ENCODE measurements at regions not wholly inside any gene's neighbourhood (a gene's known extent, or its start where the extent isn't known, plus 50 kb on each side); places are given as distances from the start of the nearest gene placed in this dataset.
"Not testable (repeated sequence)": the region's sequence is repeated elsewhere in the genome, so short reads cannot be mapped to it uniquely, and the experiment has no call there.

DNA sequence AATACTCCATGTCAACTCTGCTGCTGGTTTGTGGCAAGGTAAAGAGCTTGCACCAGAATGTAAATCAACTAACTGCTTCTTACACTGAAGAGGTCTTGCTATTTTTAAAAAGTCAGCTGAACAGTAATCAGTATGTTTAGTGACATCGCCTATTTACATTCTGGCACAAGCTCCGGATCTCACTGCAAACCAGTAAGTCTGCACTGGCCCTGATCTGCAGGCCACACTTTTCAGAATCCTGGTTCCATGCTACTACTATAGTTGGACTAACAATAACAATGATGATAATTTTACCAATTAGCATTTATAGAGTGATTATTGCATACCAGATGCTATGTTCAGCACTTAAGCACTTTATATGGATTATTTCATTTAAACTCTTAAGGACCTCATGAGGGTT is 4792.9 kb upstream of the OR11H1 start:
- TF ChIP-seq, protein P1, sequence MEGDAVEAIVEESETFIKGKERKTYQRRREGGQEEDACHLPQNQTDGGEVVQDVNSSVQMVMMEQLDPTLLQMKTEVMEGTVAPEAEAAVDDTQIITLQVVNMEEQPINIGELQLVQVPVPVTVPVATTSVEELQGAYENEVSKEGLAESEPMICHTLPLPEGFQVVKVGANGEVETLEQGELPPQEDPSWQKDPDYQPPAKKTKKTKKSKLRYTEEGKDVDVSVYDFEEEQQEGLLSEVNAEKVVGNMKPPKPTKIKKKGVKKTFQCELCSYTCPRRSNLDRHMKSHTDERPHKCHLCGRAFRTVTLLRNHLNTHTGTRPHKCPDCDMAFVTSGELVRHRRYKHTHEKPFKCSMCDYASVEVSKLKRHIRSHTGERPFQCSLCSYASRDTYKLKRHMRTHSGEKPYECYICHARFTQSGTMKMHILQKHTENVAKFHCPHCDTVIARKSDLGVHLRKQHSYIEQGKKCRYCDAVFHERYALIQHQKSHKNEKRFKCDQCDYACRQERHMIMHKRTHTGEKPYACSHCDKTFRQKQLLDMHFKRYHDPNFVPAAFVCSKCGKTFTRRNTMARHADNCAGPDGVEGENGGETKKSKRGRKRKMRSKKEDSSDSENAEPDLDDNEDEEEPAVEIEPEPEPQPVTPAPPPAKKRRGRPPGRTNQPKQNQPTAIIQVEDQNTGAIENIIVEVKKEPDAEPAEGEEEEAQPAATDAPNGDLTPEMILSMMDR (IDR thresholded peaks at IDR 0.05), result not testable (repeated sequence)
- TF ChIP-seq POLR2A, POLR2AphosphoS5, EP300 (IDR thresholded peaks at IDR 0.05): not testable (repeated sequence)

Data from upper lobe of left lung (tissue), 4 donors.